ENCODE measurements at regions not wholly inside any gene's neighbourhood (a gene's known extent, or its start where the extent isn't known, plus 50 kb on each side); places are given as distances from the start of the nearest gene placed in this dataset.
"Not testable (repeated sequence)": the region's sequence is repeated elsewhere in the genome, so short reads cannot be mapped to it uniquely, and the experiment has no call there.

DNA sequence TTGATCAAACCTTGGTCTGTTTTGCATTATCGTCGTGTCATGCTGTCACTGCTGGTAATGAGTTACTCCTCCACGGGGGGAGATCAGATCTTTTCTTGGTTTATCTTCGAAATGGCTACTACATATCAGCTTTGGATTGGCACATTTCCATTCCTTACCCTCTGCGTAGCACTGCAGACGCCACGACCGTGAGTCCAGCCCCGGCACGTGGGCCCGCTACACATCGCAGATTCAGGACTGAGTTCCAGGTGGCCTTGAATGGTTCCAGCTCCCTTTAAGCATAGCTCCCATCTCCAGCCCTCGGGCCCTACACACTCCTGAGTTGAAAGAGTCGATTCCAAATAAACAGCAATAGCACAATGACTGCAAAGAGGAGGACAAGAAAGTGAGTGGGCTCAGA is 238.6 kb upstream of the PFKP start:
- DNase-seq (ENCODE audit: low read depth, low spot score) = no peak
- no peak overlapping the region for H3K27ac ChIP-seq

- no peak overlapping the region for H3K27ac ChIP-seq
- no peak for DNase-seq (ENCODE audit: low read depth, low spot score)
These were observed 240.7 kb upstream of the PFKP start for GRCh38 chr10:2826675-2827074.

DNA sequence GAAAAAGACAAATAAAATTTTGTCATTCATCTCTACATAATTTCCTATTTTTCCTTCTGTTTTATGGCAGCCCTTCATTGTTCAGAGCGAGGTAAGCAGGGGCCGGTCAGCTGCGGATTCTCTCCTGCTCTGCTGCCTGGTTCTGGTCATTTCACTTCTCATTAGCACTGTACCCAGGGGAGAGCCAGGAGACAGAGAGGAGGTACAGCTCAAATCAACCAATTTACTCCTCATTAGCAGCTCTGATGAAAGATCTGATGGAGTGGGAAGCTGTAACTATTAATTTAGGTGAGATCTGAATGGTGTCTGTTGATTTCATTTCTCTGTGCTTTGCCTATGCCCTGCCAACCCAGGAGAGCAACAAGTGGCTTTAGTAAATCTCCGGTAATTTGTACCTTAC is 241.5 kb upstream of the PFKP start:
- no peak overlapping the region for H3K27ac ChIP-seq
- DNase-seq (ENCODE audit: low read depth, low spot score) = no peak

GRCh38 chr10:2817940-2818636 is 249.3 kb upstream of the PFKP start:
- DNase-seq (ENCODE audit: low read depth, low spot score) = no peak
- H3K27ac ChIP-seq = no peak overlapping the region

DNA sequence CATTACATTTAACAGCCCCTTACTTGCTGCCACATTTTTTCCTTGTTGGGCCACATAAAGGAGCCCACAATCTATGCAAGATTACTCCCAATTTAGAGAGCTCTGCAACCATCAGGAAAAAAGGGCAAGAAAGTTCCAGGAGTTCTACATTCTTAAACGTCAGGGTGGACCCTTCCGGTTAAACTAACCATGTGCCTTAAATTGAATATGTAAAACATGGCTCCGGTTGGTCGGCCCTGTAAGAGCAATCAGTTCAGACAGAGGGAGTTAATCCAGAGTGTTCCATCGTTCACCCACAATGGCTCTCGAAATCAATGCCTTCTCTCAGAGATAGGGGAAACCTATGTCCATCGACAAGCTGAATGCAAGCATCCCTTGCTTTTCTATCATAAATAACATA is 253.7 kb upstream of the PFKP start:
- no peak for DNase-seq (ENCODE audit: low read depth, low spot score)
- no peak overlapping the region for H3K27ac ChIP-seq

- DNase-seq (ENCODE audit: low read depth, low spot score) = no peak
- H3K27ac ChIP-seq = no peak overlapping the region
These were observed 254.1 kb upstream of the PFKP start for GRCh38 chr10:2813286-2813685.

GRCh38 chr10:2812631-2813030 is 254.7 kb upstream of the PFKP start:
- no peak for DNase-seq (ENCODE audit: low read depth, low spot score)
- H3K27ac ChIP-seq = no peak overlapping the region

- no peak overlapping the region for H3K27ac ChIP-seq
- DNase-seq (ENCODE audit: low read depth, low spot score) = no peak
These were observed 267.2 kb upstream of the PFKP start for GRCh38 chr10:2800178-2800577.

- no peak for DNase-seq (ENCODE audit: low read depth, low spot score)
- H3K27ac ChIP-seq = no peak overlapping the region
These were observed 268.9 kb upstream of the PFKP start for GRCh38 chr10:2798336-2799022.

DNA sequence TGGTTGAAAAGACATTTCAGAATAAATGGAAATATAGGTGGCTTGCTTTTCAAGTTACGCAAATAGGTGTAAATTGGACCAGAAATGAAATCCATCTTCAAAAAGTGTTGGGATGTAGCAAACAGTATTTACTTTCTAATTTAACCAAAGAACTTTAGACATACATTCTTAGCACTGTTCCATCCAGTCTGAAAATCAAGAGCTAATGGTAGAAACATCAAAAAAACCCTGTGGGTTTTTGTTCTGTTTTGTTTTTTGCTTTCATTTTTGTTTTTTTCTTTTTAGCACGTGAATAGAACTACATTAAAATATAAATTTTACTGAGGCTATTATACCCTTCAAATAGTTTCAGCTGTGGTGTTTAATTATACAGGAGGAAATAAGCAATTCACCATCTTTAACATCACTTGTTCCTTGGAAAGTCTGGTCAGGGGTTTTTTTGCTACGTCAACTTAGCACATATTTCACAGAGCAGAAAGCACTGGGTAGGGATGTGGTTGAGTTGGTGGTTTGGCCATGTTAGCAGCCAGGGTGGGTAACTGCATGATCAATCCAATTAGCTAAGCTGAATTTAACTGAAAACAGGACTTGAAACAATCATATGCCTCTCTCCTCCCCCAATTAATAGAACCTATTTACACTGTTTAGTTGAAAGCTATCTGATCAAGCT is 275.4 kb upstream of the PFKP start:
- DNase-seq (ENCODE audit: low read depth, low spot score) = no peak
- no peak overlapping the region for H3K27ac ChIP-seq

DNA sequence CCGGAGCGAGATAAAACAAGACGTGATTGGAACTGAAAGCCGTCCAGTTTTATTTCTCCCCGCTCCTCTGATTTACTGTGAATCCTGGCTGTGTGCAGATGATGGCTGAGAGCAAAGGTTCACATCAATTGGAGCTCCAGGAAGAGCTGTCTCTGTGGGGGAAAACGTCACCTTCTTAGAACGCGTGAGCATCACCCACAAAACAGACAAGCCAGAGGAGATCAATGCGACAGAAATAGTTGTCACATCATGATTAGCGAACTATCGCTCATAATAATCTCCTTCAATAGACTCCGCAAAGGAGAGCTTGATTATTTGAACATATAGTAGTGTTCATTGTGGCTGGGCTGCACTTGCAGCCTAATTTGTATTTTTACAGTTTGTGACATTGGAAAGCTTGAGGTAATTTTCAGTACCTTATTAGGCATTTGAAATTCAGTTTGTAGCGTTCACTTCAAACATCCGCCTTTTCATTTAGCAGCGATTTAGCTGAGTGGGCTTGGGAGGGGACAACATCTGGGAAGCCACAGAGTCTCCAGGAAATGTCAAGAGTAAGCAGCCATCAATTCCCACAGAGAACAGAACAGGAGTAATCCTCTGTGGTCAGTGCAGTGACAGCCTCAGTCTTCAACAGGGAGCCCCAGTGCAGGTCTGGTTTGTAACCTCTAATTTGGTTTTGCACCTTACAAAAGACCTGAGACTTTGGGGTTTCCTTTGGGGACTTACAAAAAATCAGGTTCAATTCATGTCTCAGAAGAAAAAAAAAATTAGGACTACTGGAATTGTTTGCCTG is 276.8 kb upstream of the PFKP start:
- H3K27ac ChIP-seq = no peak overlapping the region
- no peak for DNase-seq (ENCODE audit: low read depth, low spot score)

DNA sequence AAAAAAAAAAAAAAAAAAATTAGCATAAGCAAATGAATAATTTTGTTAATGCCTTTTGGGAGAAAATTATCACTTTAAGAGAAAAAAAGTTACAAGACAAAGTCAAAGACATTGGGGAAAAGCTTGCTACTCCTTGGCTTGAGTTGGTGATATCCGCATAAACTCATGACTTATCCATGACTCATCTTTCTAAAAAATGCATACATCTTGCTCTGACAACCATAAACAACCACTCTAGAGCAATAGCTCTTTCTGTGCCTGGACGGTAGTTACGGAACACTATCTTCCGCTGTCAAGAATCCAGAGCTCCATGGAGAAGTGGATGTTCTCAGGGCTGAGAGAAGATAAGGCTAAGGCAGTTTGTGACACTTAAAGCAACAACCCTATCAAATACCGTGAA is 281.1 kb upstream of the PFKP start:
- DNase-seq (ENCODE audit: low read depth, low spot score) = no peak
- no peak overlapping the region for H3K27ac ChIP-seq

GRCh38 chr10:2784766-2785165 is 282.6 kb upstream of the PFKP start:
- H3K27ac ChIP-seq = no peak overlapping the region
- DNase-seq (ENCODE audit: low read depth, low spot score) = no peak

GRCh38 chr10:2782950-2783349 is 284.4 kb upstream of the PFKP start:
- no peak overlapping the region for H3K27ac ChIP-seq
- DNase-seq (ENCODE audit: low read depth, low spot score) = no peak

GRCh38 chr10:2782265-2782664 is 285.1 kb upstream of the PFKP start:
- H3K27ac ChIP-seq = no peak overlapping the region
- no peak for DNase-seq (ENCODE audit: low read depth, low spot score)

- no peak for DNase-seq (ENCODE audit: low read depth, low spot score)
- H3K27ac ChIP-seq = no peak overlapping the region
These were observed 289.5 kb upstream of the PFKP start for GRCh38 chr10:2777666-2778355.

DNA sequence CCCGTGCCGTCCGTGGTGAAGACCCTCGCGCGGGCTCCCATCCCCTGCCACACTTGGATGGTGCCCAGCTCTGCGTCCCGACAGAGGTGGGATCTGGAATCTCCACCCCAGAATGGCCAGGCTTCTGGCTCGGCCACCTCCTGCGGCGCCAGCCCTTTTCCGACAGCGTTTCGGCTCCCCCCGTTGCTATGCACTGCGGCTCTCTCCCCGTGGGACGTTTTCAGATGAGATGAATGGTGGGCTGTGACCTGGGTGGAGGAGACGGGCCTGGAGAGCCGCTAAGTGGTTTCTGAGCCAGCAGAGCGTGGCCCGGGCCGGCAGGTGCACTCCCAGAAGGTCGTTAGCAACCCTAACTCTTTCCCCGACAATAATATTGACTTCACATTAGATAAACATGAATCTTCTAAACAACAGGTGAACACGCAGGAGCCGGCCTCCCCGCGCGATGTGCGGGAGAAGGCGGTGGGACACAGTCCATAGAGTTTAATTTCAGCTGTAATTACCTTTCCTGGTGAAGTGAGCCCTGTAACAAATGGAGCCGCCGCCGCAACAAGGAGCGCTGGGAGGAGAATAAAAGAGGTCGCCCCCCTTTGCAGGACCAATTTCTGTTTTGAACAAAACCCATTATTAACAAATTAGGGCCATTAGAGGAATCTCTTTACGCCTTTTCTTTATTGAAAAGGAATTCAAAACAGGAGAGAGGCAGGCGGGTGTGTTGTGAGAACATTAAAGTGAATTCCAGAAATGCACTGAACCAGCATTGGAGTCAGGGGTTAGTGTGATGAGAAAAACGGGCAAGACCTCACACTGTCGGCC is 294.3 kb upstream of the PFKP start:
- H3K27ac ChIP-seq = no peak overlapping the region
- DNase-seq (ENCODE audit: low read depth, low spot score) = no peak

DNA sequence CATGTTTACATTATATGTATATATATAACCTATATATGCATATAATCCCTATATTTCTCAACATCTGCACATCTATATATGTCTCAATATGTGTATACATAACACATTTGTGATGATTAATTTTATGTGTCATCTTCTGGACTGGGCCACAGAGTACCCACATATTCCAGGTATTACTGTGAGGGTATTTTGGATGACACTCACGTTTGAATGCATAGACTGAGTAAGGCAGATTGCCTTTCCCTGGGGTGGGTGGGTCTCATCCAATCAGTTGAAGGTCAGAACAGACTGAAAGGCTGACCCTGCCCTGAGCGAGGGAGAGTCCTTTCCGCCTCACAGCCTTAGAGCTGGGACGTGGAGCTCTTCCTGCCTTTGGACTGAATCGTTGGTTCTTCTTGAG is 295.2 kb upstream of the PFKP start:
- DNase-seq (ENCODE audit: low read depth, low spot score) = no peak
- H3K27ac ChIP-seq = no peak overlapping the region

- not testable (repeated sequence) for H3K27ac ChIP-seq; DNase-seq (ENCODE audit: low read depth, low spot score)
These were observed 300.1 kb upstream of the PFKP start for GRCh38 chr10:2767293-2767692.

Measured in epithelial cell of prostate (primary cell).